Testis (tissue), 2 donors: ENCODE measurements at regions not wholly inside any gene's neighbourhood (a gene's known extent, or its start where the extent isn't known, plus 50 kb on each side); places are given as distances from the start of the nearest gene placed in this dataset.

ENCODE experiments used
- POLR2A ChIP-seq: fragments of 450-650 bp; IDR thresholded peaks from one replicate; pipeline ENCODE4 v1.6.1; 2017; ENCODE audit warnings: antibody characterized with exemption, mild to moderate bottlenecking, moderate library complexity
- TF ChIP-seq, protein P1 (sequence below), 3 experiments: fragments of 450-650 bp in 2 of 3; fragments of 200-600 bp in 1 of 3; sonication (generic) in 1 of 3; IDR thresholded peaks; one replicate each; pipeline ENCODE4 v1.5.1; 2016 to 2019; ENCODE audit warnings: antibody characterized with exemption in 3 of 3, mild to moderate bottlenecking in 2 of 3, moderate library complexity in 1 of 3

DNA sequence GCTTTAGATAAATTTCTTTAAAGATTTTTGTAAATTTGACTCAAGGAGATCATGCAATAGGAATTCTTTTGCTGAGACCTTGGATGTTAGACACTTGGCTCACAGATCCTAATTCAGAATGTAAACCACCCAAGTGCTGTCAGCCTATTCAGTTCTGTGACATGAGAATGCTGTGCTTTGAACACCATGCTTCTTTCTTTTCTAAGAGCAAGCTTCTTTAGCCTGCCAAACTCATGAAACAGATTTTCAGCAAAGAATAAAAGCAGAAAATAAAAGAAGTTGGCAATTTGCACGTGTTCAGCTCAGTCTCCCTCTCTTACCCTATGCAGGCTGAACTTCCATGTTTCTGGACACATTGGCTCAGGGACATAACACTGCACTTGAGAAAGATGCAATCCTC, 845.8 kb downstream of the UQCRFS1 start:
- TF ChIP-seq POLR2A: no peak
- TF ChIP-seq, protein P1, sequence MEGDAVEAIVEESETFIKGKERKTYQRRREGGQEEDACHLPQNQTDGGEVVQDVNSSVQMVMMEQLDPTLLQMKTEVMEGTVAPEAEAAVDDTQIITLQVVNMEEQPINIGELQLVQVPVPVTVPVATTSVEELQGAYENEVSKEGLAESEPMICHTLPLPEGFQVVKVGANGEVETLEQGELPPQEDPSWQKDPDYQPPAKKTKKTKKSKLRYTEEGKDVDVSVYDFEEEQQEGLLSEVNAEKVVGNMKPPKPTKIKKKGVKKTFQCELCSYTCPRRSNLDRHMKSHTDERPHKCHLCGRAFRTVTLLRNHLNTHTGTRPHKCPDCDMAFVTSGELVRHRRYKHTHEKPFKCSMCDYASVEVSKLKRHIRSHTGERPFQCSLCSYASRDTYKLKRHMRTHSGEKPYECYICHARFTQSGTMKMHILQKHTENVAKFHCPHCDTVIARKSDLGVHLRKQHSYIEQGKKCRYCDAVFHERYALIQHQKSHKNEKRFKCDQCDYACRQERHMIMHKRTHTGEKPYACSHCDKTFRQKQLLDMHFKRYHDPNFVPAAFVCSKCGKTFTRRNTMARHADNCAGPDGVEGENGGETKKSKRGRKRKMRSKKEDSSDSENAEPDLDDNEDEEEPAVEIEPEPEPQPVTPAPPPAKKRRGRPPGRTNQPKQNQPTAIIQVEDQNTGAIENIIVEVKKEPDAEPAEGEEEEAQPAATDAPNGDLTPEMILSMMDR (IDR thresholded peaks at IDR 0.05): no peak
